Duodenal mucosa (tissue), 2 donors: ENCODE measurements at regions not wholly inside any gene's neighbourhood (a gene's known extent, or its start where the extent isn't known, plus 50 kb on each side); places are given as distances from the start of the nearest gene placed in this dataset.

ENCODE experiments used
- H3K27ac ChIP-seq: one replicate; pipeline ENCODE4 v1.7.0; 2013; ENCODE audit warnings: low read depth, low read length
- H3K27me3 ChIP-seq, 2 donors: one replicate each; pipeline ENCODE4 v1.7.0; 2013; ENCODE audit warnings: low read length in 2 of 2, control low read depth in 1 of 2; ENCODE audit not compliant: insufficient read depth in 2 of 2, control insufficient read depth in 1 of 2
- H3K36me3 ChIP-seq, 2 donors: one replicate each; pipeline ENCODE4 v1.7.0; 2013; ENCODE audit warnings: low read length in 2 of 2, control low read depth in 1 of 2; ENCODE audit not compliant: insufficient read depth in 2 of 2, control insufficient read depth in 1 of 2
- H3K4me1 ChIP-seq, 2 donors: one replicate each; pipeline ENCODE4 v1.7.0; 2013; ENCODE audit warnings: low read length in 2 of 2, control low read depth in 1 of 2; ENCODE audit not compliant: insufficient read depth in 2 of 2, control insufficient read depth in 1 of 2
- H3K4me3 ChIP-seq, 2 donors: one replicate each; pipeline ENCODE4 v1.7.0; 2013; ENCODE audit warnings: low read length in 2 of 2, low read depth in 1 of 2
- H3K9ac ChIP-seq, 2 donors: one replicate each; pipeline ENCODE4 v1.7.0; 2013; ENCODE audit warnings: low read length in 2 of 2, low read depth in 1 of 2
- H3K9me3 ChIP-seq, 2 donors: one replicate each; pipeline ENCODE4 v1.7.0; 2013; ENCODE audit warnings: low read length in 2 of 2, control low read depth in 1 of 2; ENCODE audit not compliant: control insufficient read depth in 1 of 2

DNA sequence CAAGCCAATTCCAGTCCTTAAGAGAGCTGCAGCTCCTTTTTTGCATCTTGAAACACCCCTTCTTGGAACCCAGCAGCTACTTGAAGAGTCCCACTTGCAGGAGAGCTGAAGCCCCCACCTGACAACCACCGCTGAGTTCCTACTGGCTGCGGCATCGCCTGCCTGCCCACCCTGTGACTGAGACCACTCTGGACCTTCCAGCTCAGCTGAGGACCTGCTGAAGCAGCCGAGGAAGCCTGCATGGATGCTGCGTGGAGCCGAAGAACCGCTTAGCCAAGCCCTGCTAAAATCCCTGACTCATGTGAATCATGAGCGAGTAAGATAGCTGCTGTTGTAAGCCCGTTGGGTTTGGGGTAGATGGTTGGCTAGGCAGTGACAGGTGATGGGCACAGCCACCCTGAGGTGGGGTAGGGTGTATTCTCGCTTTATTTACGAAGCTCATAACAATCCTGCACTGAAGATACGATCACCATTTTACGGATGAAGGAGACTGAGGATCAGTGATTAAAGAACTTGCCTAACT lies 78.4 kb downstream of the INHBB start:
- H3K4me1 ChIP-seq = no peaks in the 10 kb centered on the region
- no peak overlapping the region for H3K27ac ChIP-seq
- H3K36me3 ChIP-seq = no peaks in the 10 kb centered on the region
- no peak overlapping the region for H3K9ac ChIP-seq
- H3K4me3 ChIP-seq = no peak overlapping the region
- H3K9me3 ChIP-seq = no peaks in the 10 kb centered on the region
- H3K27me3 ChIP-seq = peaks cover 0 to 6% of the 10 kb centered on the region in 2 donors

- Histone ChIP-seq H3K9ac (no peak overlapping the region), H3K36me3 (no peaks in the 10 kb centered on the region), H3K9me3 (no peaks in the 10 kb centered on the region), H3K27me3 (peaks cover 0 to 9% of the 10 kb centered on the region in 2 donors), H3K4me3 (no peak overlapping the region), H3K27ac (no peak overlapping the region), H3K4me1 (no peaks in the 10 kb centered on the region)
These were observed 79.1 kb downstream of the INHBB start for GRCh38 chr2:120425014-120425413.

DNA sequence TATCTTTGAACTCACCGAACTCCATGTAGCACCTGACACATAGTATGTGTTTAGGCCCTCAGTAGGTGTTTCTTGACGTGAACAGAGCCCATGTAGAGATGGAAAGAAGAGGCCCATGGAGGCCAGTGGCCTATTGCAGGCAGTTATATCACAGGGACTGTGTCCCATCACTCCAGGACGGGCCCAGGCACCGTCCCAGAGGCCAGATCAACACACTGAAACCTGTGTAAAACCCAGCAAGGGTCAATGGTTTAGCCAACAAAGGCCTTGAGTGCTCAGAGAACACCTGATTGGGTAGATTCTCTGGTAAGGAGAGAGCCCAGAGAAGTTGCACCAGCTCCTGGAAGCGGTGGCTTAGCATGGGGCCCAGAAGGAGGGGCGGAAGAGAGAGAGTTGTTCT lies 82.8 kb downstream of the INHBB start:
- no peaks in the 10 kb centered on the region for H3K4me1 ChIP-seq
- no peak overlapping the region for H3K9ac ChIP-seq
- H3K36me3 ChIP-seq = no peaks in the 10 kb centered on the region
- no peaks in the 10 kb centered on the region for H3K9me3 ChIP-seq
- H3K27me3 ChIP-seq = peaks cover 0 to 3% of the 10 kb centered on the region in 2 donors
- H3K4me3 ChIP-seq = no peak overlapping the region
- no peak overlapping the region for H3K27ac ChIP-seq

- Histone ChIP-seq H3K4me3 (no peak overlapping the region), H3K27me3 (peaks cover 0 to 3% of the 10 kb centered on the region in 2 donors), H3K9me3 (no peaks in the 10 kb centered on the region), H3K9ac (no peak overlapping the region), H3K36me3 (no peaks in the 10 kb centered on the region), H3K27ac (no peak overlapping the region), H3K4me1 (no peaks in the 10 kb centered on the region)
These were observed 83.9 kb downstream of the INHBB start for GRCh38 chr2:120429586-120430500.

GRCh38 chr2:120430501-120430830 lies 84.5 kb downstream of the INHBB start:
- no peaks in the 10 kb centered on the region for H3K36me3 ChIP-seq
- H3K27ac ChIP-seq = no peak overlapping the region
- peaks cover 0 to 3% of the 10 kb centered on the region in 2 donors for H3K27me3 ChIP-seq
- no peaks in the 10 kb centered on the region for H3K9me3 ChIP-seq
- no peak overlapping the region for H3K9ac ChIP-seq
- H3K4me1 ChIP-seq = no peaks in the 10 kb centered on the region
- no peak overlapping the region for H3K4me3 ChIP-seq

- Histone ChIP-seq H3K27me3 (peaks cover 0 to 3% of the 10 kb centered on the region in 2 donors), H3K9me3 (no peaks in the 10 kb centered on the region), H3K27ac (no peak overlapping the region), H3K4me1 (no peaks in the 10 kb centered on the region), H3K4me3 (no peak overlapping the region), H3K36me3 (no peaks in the 10 kb centered on the region), H3K9ac (no peak overlapping the region)
These were observed 85.0 kb downstream of the INHBB start for GRCh38 chr2:120430957-120431356.

- H3K9ac ChIP-seq = no peak overlapping the region
- H3K36me3 ChIP-seq = no peaks in the 10 kb centered on the region
- no peaks in the 10 kb centered on the region for H3K9me3 ChIP-seq
- peaks cover 0 to 3% of the 10 kb centered on the region in 2 donors for H3K27me3 ChIP-seq
- H3K27ac ChIP-seq = no peak overlapping the region
- no peaks in the 10 kb centered on the region for H3K4me1 ChIP-seq
- H3K4me3 ChIP-seq = no peak overlapping the region
These were observed 85.7 kb downstream of the INHBB start for GRCh38 chr2:120431386-120432292.

- no peaks in the 10 kb centered on the region for H3K4me1 ChIP-seq
- peaks cover 0 to 3% of the 10 kb centered on the region in 2 donors for H3K27me3 ChIP-seq
These were observed 86.5 kb downstream of the INHBB start for GRCh38 chr2:120432293-120432975.

DNA sequence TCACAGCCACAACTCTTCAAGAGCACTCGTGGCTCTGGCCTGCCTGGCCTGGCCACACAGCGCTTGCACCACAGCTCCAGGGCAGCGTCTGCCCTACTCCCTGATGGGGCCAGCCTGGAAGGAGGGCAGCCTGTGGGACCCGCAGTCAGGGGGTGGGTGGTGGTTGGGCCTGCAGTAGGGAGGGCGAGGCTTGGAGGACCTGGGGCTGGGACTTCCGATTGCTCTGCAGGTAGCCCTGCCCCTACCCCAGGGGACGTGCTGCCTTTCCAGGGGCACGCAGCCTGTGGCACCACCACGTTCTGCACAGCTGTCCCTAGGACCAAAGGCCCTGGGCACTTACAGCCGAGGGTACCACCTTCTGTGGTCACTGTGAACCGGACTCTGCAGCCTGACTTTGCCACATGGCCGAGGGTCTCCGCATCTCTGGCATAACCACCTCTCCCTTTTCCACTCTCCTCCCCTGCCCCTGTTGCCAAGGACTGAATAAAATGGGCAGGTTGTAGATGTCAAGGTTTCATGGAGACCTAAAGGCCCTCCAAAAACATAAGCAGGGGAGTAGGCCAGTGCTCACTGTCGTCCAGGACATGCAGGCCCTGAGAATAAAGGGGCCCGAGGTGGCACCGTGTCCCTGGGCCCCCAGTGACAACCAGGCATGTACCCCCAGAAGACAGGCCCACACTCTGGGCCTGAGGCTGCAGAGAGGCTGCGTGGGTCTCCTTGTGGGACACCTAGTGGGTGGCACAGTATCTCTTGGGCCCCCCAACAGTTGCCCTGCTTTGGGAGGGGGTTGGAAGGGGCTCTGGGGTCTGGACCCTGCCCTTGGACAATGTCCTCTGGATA lies 87.3 kb downstream of the INHBB start:
- no peaks in the 10 kb centered on the region for H3K9me3 ChIP-seq
- H3K9ac ChIP-seq = no peak overlapping the region
- peaks cover 0 to 3% of the 10 kb centered on the region in 2 donors for H3K27me3 ChIP-seq
- no peaks in the 10 kb centered on the region for H3K4me1 ChIP-seq
- no peaks in the 10 kb centered on the region for H3K36me3 ChIP-seq
- no peak overlapping the region for H3K27ac ChIP-seq
- H3K4me3 ChIP-seq = no peak overlapping the region

More at GRCh38 chr2:120432293-120432975, 86.5 kb downstream of the INHBB start:
- H3K9ac ChIP-seq = no peak overlapping the region
- H3K36me3 ChIP-seq = no peaks in the 10 kb centered on the region
- H3K4me3 ChIP-seq = no peak overlapping the region
- H3K27ac ChIP-seq = no peak overlapping the region
- H3K9me3 ChIP-seq = no peaks in the 10 kb centered on the region
